Activated naive CD8-positive, alpha-beta T cell (primary cell): ENCODE measurements at regions not wholly inside any gene's neighbourhood (a gene's known extent, or its start where the extent isn't known, plus 50 kb on each side); places are given as distances from the start of the nearest gene placed in this dataset.

Experiments used
- H3K27ac Mint-ChIP-seq: one replicate; pipeline ENCODE4 v1.8.0; 2021; ENCODE audit warnings: mixed read lengths
- H3K27me3 Mint-ChIP-seq: one replicate; pipeline ENCODE4 v1.8.0; 2021; ENCODE audit warnings: mixed read lengths
- H3K36me3 Mint-ChIP-seq: one replicate; pipeline ENCODE4 v1.8.0; 2021; ENCODE audit warnings: mixed read lengths
- H3K4me1 Mint-ChIP-seq: one replicate; pipeline ENCODE4 v1.8.0; 2021; ENCODE audit warnings: low read depth, mixed read lengths
- H3K4me3 Mint-ChIP-seq: one replicate; pipeline ENCODE4 v1.8.0; 2021; ENCODE audit warnings: mild to moderate bottlenecking, mixed read lengths
- H3K9me3 Mint-ChIP-seq: one replicate; pipeline ENCODE4 v1.8.0; 2021; ENCODE audit warnings: low read depth, mixed read lengths

DNA sequence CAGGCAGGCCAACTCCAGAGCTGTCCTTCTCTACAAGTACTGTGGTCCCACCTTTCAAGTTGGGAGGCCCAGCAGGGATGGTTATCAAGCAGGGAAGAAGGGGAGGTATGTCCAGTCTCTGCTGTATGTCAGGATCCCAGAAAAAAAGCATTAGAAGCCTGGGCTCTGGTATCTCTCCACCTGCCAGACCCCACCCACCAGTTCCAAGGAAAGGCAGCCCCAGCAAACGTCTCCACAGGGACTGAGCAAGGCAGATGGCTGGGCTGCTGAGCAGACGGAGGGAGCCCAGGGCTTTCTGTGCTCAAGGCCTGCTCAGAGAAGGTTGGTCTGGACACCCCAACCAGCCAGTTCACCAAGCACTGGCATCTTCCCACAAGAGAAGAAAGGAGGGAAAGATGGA is 287.8 kb downstream of the XXYLT1 start:
- Mint-ChIP-seq H3K36me3 (peaks cover 5% of the 10 kb centered on the region), H3K4me3 (no peak overlapping the region), H3K9me3 (no peaks in the 10 kb centered on the region), H3K27ac (no peak overlapping the region), H3K4me1 (no peaks in the 10 kb centered on the region), H3K27me3 (peaks cover 3% of the 10 kb centered on the region)

DNA sequence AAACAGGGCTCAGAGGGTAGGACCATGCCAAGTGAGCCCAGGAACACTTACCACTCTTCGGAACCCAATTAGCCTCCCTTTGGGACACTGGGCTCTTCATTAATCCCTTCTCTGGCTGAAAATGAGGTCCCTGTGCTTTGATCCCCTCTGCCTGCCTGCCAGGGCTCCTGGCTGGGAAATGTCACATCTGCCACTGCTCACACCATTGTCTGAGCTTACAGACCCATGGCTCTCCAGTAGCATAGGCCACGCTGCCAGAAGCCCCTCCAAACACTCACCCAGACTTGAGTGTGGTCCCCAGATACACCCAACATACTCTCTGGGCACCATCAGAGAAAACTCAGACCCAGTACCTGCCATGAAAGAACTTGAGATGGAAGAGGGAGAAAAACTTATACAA is 287.3 kb downstream of the XXYLT1 start:
- peaks cover 5% of the 10 kb centered on the region for H3K36me3 Mint-ChIP-seq
- H3K9me3 Mint-ChIP-seq = no peaks in the 10 kb centered on the region
- peaks cover 1% of the 10 kb centered on the region for H3K27me3 Mint-ChIP-seq
- H3K27ac Mint-ChIP-seq = no peak overlapping the region
- H3K4me3 Mint-ChIP-seq = no peak overlapping the region
- H3K4me1 Mint-ChIP-seq = no peaks in the 10 kb centered on the region

DNA sequence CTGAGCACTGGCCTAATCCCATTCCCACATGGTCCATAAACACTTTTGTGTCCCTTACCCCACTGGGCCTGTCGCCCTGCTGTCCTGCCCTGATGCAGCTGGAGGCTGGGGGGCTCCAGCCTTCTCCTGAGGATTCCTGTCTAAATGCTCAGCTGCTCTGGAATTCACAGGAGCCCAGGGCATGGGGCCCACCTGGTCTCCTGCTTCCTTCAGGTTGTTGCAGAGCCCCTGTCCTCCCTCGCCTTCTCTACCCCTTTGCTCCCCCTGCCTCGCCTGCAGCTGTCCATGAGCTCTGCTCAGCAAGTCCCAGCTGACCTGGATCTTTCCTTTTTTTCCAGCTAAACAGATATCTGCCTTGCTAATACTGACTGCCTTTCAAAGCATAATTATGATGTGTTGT is 286.9 kb downstream of the XXYLT1 start:
- H3K9me3 Mint-ChIP-seq = no peaks in the 10 kb centered on the region
- no peak overlapping the region for H3K4me3 Mint-ChIP-seq
- H3K27ac Mint-ChIP-seq = no peak overlapping the region
- H3K27me3 Mint-ChIP-seq = peaks cover 1% of the 10 kb centered on the region
- peaks cover 5% of the 10 kb centered on the region for H3K36me3 Mint-ChIP-seq
- H3K4me1 Mint-ChIP-seq = no peaks in the 10 kb centered on the region

DNA sequence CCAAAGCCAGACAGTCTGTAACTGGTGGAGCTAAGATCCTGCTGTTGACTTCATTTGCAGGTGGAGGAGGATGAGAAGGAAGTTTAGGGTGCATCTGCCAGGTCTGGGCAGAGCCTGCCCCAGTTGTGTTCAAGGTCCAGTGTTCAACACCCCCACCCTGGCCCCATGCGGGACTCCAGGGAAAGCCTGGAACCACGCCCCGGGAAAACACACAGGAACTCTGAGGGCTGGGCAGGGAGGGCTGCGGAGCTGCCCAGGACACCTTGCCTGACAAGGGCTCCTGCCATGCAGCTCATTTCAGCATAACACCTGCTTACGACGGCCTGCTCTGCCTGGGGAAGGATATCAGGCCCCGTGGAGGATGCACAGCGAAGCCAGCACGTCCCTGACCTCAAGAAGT is 286.3 kb downstream of the XXYLT1 start:
- no peaks in the 10 kb centered on the region for H3K4me1 Mint-ChIP-seq
- peaks cover 1% of the 10 kb centered on the region for H3K27me3 Mint-ChIP-seq
- no peak overlapping the region for H3K27ac Mint-ChIP-seq
- H3K4me3 Mint-ChIP-seq = no peak overlapping the region
- H3K9me3 Mint-ChIP-seq = no peaks in the 10 kb centered on the region
- peaks cover 5% of the 10 kb centered on the region for H3K36me3 Mint-ChIP-seq

DNA sequence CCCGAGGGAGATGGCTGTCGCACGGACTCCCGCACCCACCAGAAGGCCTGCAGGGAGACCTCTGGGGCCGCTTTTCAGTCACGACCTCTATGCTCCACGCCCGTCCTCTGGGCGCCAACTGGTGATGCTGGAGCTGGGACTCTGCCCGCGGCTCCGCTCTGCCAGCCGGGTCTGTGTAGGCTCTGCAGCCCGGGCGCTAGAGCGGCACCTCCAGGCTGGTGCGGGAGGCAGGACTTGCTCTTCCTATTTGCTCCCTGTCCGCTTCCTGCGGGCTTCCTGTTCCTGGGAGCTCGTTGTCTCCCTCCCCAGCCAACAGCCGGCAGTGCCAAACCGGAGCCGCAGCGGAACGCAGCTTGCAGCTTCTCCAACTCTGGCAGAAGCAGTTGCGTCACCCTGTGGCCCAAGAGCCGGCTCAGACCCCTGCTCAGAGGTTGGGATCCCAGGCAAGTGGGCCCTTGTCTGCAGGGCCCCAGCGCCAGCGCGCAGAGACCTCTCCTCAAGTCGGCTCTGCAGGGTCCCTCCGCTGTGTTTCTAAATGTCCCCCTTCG is 285.9 kb downstream of the XXYLT1 start:
- peaks cover 1% of the 10 kb centered on the region for H3K27me3 Mint-ChIP-seq
- no peaks in the 10 kb centered on the region for H3K4me1 Mint-ChIP-seq
- H3K27ac Mint-ChIP-seq = no peak overlapping the region
- H3K9me3 Mint-ChIP-seq = no peaks in the 10 kb centered on the region
- H3K36me3 Mint-ChIP-seq = peaks cover 5% of the 10 kb centered on the region
- H3K4me3 Mint-ChIP-seq = no peak overlapping the region

DNA sequence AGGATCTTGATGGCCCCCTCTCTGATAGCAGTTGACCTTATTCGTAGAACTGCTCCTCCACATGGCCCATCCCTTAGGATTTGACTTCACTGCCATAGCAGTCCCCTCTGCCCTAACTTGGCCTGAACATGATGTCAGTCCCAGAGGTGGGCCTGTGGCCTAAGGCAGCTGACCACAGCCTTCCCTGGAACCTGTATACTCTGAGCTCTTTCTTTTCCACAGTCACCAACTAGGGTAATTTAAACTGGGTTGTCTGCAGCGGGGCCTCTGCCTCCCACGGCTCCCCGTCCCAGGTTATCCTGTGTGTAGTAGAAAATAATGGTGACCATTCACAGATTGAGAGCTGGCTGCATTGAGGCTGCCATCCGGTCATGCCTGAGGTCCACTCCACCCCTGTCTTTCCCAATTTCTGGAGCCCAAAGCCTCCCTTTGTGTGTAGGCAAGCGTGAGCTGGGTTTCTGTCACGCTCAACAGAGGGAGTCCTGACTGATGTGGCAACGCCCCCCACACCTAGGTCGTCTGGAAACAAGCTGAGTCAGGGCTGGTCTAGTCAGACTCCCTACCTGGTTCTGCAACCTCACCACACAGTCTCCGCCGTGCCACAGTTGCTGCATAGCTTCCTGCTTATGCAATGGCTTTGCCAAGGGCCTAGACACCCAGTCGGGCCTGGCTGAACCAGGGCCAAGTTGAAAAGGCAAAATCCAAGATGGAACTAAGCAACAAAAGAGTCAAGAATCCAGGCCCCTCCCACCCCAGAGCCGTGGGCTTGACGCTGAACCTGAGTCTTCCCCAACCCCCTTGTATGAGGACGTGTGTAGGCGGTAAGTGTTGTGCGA is 284.5 kb downstream of the XXYLT1 start:
- no peaks in the 10 kb centered on the region for H3K9me3 Mint-ChIP-seq
- H3K27me3 Mint-ChIP-seq = peaks cover 2% of the 10 kb centered on the region
- no peaks in the 10 kb centered on the region for H3K4me1 Mint-ChIP-seq

DNA sequence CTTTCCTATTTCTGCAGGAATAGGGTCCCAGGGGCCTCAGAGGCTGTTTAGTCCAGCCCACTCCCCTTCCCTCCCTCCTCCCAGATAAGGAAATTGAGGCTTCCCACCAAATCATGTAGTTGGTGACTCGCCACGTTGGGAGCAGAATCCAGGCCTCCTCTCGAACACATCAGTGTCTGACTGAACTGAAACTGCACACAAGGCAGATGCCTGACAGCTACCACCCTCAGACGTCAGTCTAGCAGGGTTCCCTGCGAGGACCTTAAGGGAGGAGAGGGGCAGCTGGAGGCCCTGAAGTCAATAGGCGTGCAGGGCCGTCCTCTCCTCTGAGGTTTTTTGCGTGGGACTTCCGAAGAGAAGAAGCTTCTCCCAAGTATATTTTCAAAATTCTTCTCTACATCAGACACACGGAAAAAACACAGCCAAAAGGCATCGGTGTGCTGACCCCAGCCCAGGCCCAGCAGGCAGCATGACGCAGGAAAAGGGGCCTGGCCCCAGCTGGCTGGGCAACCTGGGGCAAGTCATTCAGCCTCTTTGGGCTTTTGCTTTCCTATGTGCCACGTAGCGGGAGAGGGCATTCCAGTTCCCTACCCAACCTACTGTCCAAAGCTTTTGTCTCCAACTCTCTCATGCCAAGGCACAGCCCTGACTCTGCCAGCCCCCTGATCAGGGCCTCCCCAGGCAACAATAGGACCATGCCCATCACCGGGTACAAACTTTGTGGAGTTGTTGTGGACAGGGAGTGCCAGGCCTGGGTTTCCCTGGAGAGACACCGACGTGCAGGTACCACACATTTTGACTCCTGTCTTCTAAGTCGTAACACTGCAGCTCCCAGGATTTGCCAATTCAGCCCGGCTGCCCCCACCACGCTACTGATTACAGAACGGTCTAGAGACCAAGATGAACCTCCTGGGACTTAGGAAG is 283.1 kb downstream of the XXYLT1 start:
- no peak overlapping the region for H3K27ac Mint-ChIP-seq
- peaks cover 2% of the 10 kb centered on the region for H3K27me3 Mint-ChIP-seq
- H3K4me1 Mint-ChIP-seq = no peaks in the 10 kb centered on the region
- H3K36me3 Mint-ChIP-seq = peaks cover 3% of the 10 kb centered on the region
- no peak overlapping the region for H3K4me3 Mint-ChIP-seq
- H3K9me3 Mint-ChIP-seq = no peaks in the 10 kb centered on the region

More for the DNA sequence above, 284.5 kb downstream of the XXYLT1 start:
- H3K27ac Mint-ChIP-seq = no peak overlapping the region
- no peak overlapping the region for H3K4me3 Mint-ChIP-seq
- H3K36me3 Mint-ChIP-seq = peaks cover 5% of the 10 kb centered on the region

DNA sequence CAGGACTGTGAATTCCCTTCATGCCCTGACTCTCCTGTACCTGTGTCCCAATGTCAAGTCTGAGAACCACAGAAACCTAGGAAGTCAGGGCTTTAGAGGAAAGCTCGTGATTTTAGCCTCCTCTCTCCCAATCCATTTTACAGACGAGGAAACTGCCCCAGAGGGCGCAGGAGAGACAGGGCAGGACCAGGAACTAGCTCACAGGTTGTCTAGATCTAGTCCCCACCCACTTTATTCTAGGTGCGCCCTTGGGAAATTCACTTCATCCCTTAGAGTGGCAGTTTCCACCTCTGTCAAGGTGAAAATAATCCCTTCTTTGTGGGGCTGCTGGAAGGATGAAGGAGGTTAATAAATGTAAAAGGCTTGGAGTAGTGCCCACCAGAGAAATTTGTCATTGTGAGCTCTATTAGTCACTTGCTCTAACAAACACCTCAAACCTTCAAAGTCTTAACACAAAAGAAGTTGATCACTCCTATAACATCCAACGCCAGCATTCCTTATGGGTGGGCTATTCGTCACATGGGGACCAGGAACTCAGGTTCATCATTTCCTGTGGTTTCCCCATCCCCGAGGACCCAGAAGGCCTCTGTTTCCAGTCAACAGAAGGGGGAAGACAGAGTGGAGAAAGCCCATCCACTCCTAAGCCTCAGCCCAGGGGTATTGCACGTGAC is 282.3 kb downstream of the XXYLT1 start:
- H3K4me1 Mint-ChIP-seq = no peaks in the 10 kb centered on the region
- no peak overlapping the region for H3K4me3 Mint-ChIP-seq
- H3K36me3 Mint-ChIP-seq = peaks cover 2% of the 10 kb centered on the region
- peaks cover 2% of the 10 kb centered on the region for H3K27me3 Mint-ChIP-seq
- no peaks in the 10 kb centered on the region for H3K9me3 Mint-ChIP-seq
- H3K27ac Mint-ChIP-seq = no peak overlapping the region

DNA sequence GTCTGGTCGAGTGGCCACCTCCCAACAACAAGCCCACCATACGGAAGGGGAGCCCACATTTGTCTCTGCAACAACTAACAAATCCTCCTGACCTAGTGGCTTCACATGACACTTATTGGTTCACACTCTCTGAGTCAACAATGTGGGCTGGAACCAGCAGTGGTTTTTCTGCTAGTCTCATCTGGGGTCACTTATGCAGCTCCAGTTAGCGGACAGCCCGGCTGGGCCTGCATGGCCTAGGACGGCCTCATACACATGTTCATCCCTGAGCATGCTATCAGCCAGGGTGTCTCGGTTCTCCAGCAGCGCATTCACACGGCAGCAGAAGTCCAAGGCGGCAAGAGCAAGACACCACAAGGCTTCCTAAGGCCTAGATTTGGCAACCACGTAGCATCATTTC is 281.7 kb downstream of the XXYLT1 start:
- Mint-ChIP-seq H3K4me3 (no peak overlapping the region), H3K9me3 (no peaks in the 10 kb centered on the region), H3K36me3 (no peaks in the 10 kb centered on the region), H3K27ac (no peak overlapping the region), H3K4me1 (no peaks in the 10 kb centered on the region), H3K27me3 (peaks cover 2% of the 10 kb centered on the region)

DNA sequence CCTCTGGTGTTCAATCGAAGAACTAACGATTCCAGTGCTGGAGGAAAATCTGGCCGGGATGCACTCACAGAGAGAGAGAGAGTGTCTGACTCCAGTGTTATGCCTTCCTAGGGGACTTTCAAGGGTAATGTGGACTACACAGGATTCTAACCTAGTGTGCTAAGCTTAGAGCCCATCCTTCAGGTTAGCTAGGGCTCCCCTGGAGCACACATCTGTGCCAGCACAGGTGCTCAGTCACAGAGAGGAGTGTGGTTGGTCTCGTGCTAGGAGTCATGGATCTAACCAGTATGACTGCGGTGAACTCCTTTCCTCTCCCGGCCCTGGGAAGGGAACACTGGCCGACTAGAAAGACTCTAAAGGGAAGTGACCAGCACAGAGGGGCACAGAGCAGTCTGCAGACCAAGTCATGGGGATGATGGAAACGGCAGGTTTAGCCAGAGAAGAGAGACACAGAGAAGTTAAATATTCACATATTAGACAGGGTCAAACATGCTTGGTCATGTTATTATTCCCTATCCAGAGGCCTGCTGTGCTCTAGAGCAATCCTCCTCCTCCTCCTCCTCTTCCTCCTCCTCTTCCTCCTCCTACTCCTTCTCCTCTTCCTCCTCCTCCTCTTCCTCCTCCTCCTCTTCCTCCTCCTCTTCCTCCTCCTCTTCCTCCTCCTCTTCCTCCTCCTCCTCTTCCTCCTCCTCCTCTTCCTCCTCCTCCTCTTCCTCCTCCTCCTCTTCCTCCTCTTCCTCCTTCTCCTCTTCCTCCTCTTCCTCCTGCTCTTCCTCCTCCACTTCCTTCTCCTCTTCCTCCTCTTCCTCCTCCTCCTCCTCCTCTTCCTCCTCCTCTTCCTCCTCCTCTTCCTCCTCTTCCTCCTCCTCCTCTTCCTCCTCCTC is 280.3 kb downstream of the XXYLT1 start:
- Mint-ChIP-seq H3K36me3 (no peaks in the 10 kb centered on the region), H3K9me3 (no peaks in the 10 kb centered on the region), H3K27me3 (peaks cover 2% of the 10 kb centered on the region), H3K27ac (no peak overlapping the region), H3K4me1 (no peaks in the 10 kb centered on the region), H3K4me3 (no peak overlapping the region)

DNA sequence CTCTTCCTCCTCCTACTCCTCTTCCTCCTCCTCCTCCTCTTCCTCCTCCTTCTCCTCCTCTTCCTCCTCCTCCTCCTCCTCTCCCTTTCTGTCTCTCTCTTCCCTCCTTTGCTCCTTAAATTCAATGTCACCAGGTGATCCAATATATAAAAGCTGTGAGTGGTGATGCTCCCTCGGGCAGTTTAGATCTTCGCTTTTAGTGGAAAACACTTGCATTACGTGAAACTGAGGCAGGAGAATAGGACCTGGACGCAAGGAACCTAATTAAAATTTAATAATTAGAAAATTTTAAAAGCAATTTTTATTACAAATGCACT is 279.7 kb downstream of the XXYLT1 start:
- Mint-ChIP-seq H3K9me3 (no peaks in the 10 kb centered on the region), H3K36me3 (no peaks in the 10 kb centered on the region), H3K4me1 (no peaks in the 10 kb centered on the region), H3K27me3 (peaks cover 2% of the 10 kb centered on the region), H3K4me3 (no peak overlapping the region), H3K27ac (no peak overlapping the region)

DNA sequence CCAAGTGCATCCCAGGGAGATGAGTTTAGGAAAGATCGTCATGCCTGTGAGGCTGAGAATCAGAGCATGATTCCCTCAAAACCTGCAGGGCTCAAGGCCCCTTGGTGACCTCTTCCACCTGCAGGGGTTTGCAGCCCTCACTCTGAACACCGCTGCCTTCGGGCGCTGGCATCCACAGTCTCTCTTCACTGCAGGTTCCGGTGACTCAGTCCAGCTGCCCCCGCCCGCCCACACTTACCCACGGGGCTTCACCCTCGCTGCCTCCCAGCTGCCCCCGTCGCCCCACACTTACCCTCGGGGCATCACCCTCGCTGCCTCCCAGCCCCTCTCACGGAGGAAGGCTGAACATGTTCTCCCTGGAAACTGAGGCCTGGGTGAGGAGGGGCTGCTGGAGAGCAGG is 277.1 kb downstream of the XXYLT1 start:
- no peaks in the 10 kb centered on the region for H3K9me3 Mint-ChIP-seq
- H3K4me3 Mint-ChIP-seq = no peak overlapping the region
- no peak overlapping the region for H3K27ac Mint-ChIP-seq
- H3K4me1 Mint-ChIP-seq = no peaks in the 10 kb centered on the region
- peaks cover 2% of the 10 kb centered on the region for H3K27me3 Mint-ChIP-seq
- H3K36me3 Mint-ChIP-seq = no peaks in the 10 kb centered on the region

DNA sequence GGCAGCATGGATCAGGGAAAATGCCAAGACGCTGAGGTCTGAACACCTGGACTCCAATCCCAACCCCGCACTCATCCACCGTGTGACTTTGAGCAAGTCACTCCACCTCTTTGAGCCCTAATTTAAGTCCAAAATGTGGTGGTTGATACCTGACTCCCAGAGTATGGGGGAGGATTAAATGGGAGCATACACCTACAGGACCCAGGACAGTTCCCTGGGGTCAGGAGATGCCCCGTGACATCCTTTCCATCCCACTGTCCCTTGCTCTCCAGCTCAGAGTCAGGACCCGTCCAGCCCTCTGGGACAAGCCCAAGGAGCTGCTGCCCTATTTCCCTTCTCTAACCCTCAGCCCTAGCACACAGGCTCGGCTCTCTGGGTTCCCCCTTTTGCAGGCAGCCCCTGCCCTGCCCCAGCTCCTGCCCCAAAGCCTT is 276.4 kb downstream of the XXYLT1 start:
- Mint-ChIP-seq H3K4me3 (no peak overlapping the region), H3K27me3 (peaks cover 2% of the 10 kb centered on the region)

DNA sequence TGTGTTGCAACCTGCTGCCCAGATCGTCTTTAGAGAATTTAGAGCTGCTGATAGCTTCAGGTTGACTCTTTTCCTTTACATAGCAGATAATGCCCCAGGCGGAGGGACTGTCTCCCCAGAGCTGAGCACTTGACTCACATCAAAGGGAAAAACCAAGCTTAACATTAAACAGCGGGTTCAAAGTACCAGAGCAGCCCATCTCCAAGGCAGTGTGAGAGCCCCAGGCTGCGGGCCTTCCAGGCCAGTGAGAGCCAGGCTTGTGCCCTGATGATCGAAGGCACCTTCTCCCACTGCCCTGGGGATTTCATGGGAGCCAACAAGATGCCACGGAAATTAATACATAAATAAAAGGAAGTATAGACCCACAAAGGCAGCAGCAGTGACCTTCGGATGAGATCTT is 275.6 kb downstream of the XXYLT1 start:
- no peak overlapping the region for H3K4me3 Mint-ChIP-seq
- no peaks in the 10 kb centered on the region for H3K36me3 Mint-ChIP-seq
- H3K9me3 Mint-ChIP-seq = no peaks in the 10 kb centered on the region
- no peaks in the 10 kb centered on the region for H3K4me1 Mint-ChIP-seq
- H3K27me3 Mint-ChIP-seq = peaks cover under 1% of the 10 kb centered on the region
- no peak overlapping the region for H3K27ac Mint-ChIP-seq

More for the DNA sequence above, 276.4 kb downstream of the XXYLT1 start:
- Mint-ChIP-seq H3K9me3 (no peaks in the 10 kb centered on the region), H3K36me3 (no peaks in the 10 kb centered on the region), H3K4me1 (no peaks in the 10 kb centered on the region), H3K27ac (no peak overlapping the region)
